ENCODE measurements at regions not wholly inside any gene's neighbourhood (a gene's known extent, or its start where the extent isn't known, plus 50 kb on each side); places are given as distances from the start of the nearest gene placed in this dataset.

GRCh38 chr3:26068890-26069289 is 279.0 kb downstream of the OXSM start:
- ChIA-PET POLR2A (no interaction called here), CTCF (ENCODE audit: low intra/inter-chr PET ratio, low total read pairs) (no interaction called here)
- intact Hi-C loops (cut with micrococcal nuclease; ENCODE audit: unreplicated experiment), result no loop called here
- Histone ChIP-seq H3K9me3 (ENCODE audit: low read length) (peaks cover 14% of the 10 kb centered on the region), H3K79me2 (ENCODE audit: insufficient read depth, low read length) (no peaks in the 10 kb centered on the region), H3K36me3 (replicated peaks in 1 of 2; ENCODE audit: control insufficient read depth in 1 of 2, insufficient read depth in 2 of 2, low read length in 2 of 2) (no peaks in the 10 kb centered on the region), H3K9ac (ENCODE audit: insufficient read depth, low read depth, low read length) (no peak overlapping the region), H3K4me3 (replicated peaks in 1 of 3; ENCODE audit: insufficient read depth in 1 of 3, low read depth in 2 of 3, low read length in 3 of 3) (no peak overlapping the region), H2AFZ (ENCODE audit: low read length) (no peak overlapping the region), H3K4me2 (ENCODE audit: low read depth, low read length) (no peak overlapping the region), H3K27ac (ENCODE audit: extremely low read length, insufficient read depth, low read length) (no peak overlapping the region), H4K20me1 (ENCODE audit: insufficient read depth, low read length) (no peaks in the 10 kb centered on the region), H3K27me3 (ENCODE audit: control insufficient read depth in 1 of 2, insufficient read depth in 2 of 2, low read length in 2 of 2) (no peaks in the 10 kb centered on the region), H3K4me1 (ENCODE audit: insufficient read depth, low read length) (no peaks in the 10 kb centered on the region)
- in situ Hi-C loops (cut with HindIII; ENCODE audit: extremely low pct_ligation_motif_present, low pct_unique_long_range_greater_than_20kb), result no loop called here
- no TSS peak for BruUV-seq (replicated peaks)
- no peak for DNase-seq (ENCODE audit: low spot score)
- no peak for FAIRE-seq
- ATAC-seq, result no peak
- WGBS (ENCODE audit: low lambda C conversion rate), result 14% methylated on average over 4 of the region's 4 CpGs
- TF ChIP-seq FOXJ3 (CRISPR knock-in tag; IDR thresholded peaks at IDR 0.05; ENCODE audit: borderline replicate concordance), result no peak
- TF ChIP-seq HIC2 (CRISPR knock-in tag; IDR thresholded peaks at IDR 0.05; ENCODE audit: low read depth), result no peak
- no peak for TF ChIP-seq MEIS1 (CRISPR knock-in tag; IDR thresholded peaks at IDR 0.05; ENCODE audit: borderline replicate concordance)
- TF ChIP-seq, protein P1, sequence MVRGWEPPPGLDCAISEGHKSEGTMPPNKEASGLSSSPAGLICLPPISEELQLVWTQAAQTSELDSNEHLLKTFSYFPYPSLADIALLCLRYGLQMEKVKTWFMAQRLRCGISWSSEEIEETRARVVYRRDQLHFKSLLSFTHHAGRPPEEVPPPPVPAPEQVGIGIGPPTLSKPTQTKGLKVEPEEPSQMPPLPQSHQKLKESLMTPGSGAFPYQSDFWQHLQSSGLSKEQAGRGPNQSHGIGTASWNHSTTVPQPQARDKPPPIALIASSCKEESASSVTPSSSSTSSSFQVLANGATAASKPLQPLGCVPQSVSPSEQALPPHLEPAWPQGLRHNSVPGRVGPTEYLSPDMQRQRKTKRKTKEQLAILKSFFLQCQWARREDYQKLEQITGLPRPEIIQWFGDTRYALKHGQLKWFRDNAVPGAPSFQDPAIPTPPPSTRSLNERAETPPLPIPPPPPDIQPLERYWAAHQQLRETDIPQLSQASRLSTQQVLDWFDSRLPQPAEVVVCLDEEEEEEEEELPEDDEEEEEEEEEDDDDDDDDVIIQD (CRISPR knock-in tag; IDR thresholded peaks at IDR 0.05; ENCODE audit: low read depth), result no peak
- no peak for TF ChIP-seq ZNF777 (CRISPR knock-in tag; IDR thresholded peaks at IDR 0.05)
- no peak for TF ChIP-seq KMT2A (CRISPR knock-in tag; IDR thresholded peaks at IDR 0.05)
- no peak for TF ChIP-seq KLF16 (CRISPR knock-in tag; IDR thresholded peaks at IDR 0.05)
- no peak for TF ChIP-seq BORCS8-MEF2B (CRISPR knock-in tag; IDR thresholded peaks at IDR 0.05)
- no peak for TF ChIP-seq ZNF251 (CRISPR knock-in tag; IDR thresholded peaks at IDR 0.05)
- TF ChIP-seq CBX2 (IDR thresholded peaks at IDR 0.05; ENCODE audit: low read depth, low read length), result no peak
- TF ChIP-seq CBX2 (CRISPR knock-in tag; IDR thresholded peaks at IDR 0.05; ENCODE audit: low read depth), result no peak
- no peak for TF ChIP-seq MAX (IDR thresholded peaks at IDR 0.05)
- TF ChIP-seq, protein P2, sequence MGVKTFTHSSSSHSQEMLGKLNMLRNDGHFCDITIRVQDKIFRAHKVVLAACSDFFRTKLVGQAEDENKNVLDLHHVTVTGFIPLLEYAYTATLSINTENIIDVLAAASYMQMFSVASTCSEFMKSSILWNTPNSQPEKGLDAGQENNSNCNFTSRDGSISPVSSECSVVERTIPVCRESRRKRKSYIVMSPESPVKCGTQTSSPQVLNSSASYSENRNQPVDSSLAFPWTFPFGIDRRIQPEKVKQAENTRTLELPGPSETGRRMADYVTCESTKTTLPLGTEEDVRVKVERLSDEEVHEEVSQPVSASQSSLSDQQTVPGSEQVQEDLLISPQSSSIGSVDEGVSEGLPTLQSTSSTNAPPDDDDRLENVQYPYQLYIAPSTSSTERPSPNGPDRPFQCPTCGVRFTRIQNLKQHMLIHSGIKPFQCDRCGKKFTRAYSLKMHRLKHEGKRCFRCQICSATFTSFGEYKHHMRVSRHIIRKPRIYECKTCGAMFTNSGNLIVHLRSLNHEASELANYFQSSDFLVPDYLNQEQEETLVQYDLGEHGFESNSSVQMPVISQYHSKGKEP (CRISPR knock-in tag; IDR thresholded peaks at IDR 0.05), result no peak
- TF ChIP-seq, protein P3, sequence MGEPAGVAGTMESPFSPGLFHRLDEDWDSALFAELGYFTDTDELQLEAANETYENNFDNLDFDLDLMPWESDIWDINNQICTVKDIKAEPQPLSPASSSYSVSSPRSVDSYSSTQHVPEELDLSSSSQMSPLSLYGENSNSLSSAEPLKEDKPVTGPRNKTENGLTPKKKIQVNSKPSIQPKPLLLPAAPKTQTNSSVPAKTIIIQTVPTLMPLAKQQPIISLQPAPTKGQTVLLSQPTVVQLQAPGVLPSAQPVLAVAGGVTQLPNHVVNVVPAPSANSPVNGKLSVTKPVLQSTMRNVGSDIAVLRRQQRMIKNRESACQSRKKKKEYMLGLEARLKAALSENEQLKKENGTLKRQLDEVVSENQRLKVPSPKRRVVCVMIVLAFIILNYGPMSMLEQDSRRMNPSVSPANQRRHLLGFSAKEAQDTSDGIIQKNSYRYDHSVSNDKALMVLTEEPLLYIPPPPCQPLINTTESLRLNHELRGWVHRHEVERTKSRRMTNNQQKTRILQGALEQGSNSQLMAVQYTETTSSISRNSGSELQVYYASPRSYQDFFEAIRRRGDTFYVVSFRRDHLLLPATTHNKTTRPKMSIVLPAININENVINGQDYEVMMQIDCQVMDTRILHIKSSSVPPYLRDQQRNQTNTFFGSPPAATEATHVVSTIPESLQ (CRISPR knock-in tag; conservative IDR thresholded peaks at IDR 0.05), result no peak
- TF ChIP-seq RFXANK (CRISPR knock-in tag; IDR thresholded peaks at IDR 0.05), result no peak
- TF ChIP-seq, protein P4, sequence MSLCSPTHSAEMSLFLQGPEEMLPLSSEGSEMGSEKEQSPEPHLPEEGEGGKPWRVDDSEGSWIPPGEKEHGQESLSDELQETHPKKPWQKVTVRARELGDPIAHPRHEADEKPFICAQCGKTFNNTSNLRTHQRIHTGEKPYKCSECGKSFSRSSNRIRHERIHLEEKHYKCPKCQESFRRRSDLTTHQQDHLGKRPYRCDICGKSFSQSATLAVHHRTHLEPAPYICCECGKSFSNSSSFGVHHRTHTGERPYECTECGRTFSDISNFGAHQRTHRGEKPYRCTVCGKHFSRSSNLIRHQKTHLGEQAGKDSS (CRISPR knock-in tag; IDR thresholded peaks at IDR 0.05; ENCODE audit: borderline replicate concordance, low read depth), result no peak
- no peak for TF ChIP-seq MEIS2 (CRISPR knock-in tag; IDR thresholded peaks at IDR 0.05)
- TF ChIP-seq SRSF9 (IDR thresholded peaks at IDR 0.05; ENCODE audit: borderline replicate concordance, insufficient read depth, low read depth, low read length, poor library complexity, severe bottlenecking), result no peak
- no peak for TF ChIP-seq IKZF1 (IDR thresholded peaks at IDR 0.05)
- no peak for TF ChIP-seq ZNF331 (CRISPR knock-in tag; IDR thresholded peaks at IDR 0.05)

All from HepG2 (cell line).